Endodermal cell (in vitro differentiated cells): ENCODE measurements at regions not wholly inside any gene's neighbourhood (a gene's known extent, or its start where the extent isn't known, plus 50 kb on each side); places are given as distances from the start of the nearest gene placed in this dataset.

ENCODE experiments used
- DNase-seq: peaks from one replicate; pipeline ENCODE4 v3.0.0-alpha.2; 2017
- H3K27ac ChIP-seq: 2 replicates; pipeline ENCODE4 v1.5.1; 2013; ENCODE audit warnings: mild to moderate bottlenecking, low read depth, low read length, moderate library complexity
- H3K27me3 ChIP-seq: 2 replicates; pipeline ENCODE4 v1.6.1; 2013; ENCODE audit warnings: mild to moderate bottlenecking, low read length, moderate library complexity; ENCODE audit not compliant: insufficient read depth, control insufficient read depth, poor library complexity, severe bottlenecking
- H3K36me3 ChIP-seq: 2 replicates; pipeline ENCODE4 v1.7.0; 2013; ENCODE audit warnings: mild to moderate bottlenecking, low read length, moderate library complexity; ENCODE audit not compliant: control insufficient read depth, insufficient read depth
- H3K4me1 ChIP-seq: one replicate; pipeline ENCODE4 v1.7.0; 2013; ENCODE audit warnings: low read length; ENCODE audit not compliant: control insufficient read depth, insufficient read depth
- H3K4me3 ChIP-seq: 2 replicates; pipeline ENCODE4 v1.5.1; 2013; ENCODE audit warnings: mild to moderate bottlenecking, low read length, moderate library complexity
- H3K9ac ChIP-seq: 2 replicates; pipeline ENCODE4 v1.6.1; 2013; ENCODE audit warnings: mild to moderate bottlenecking, low read length, moderate library complexity; ENCODE audit not compliant: poor library complexity, severe bottlenecking; ENCODE audit errors: extremely low read depth
- H3K9me3 ChIP-seq: 2 replicates; pipeline ENCODE4 v1.6.1; 2013; ENCODE audit warnings: mild to moderate bottlenecking, low read length, moderate library complexity; ENCODE audit not compliant: control insufficient read depth
- H3K27ac Mint-ChIP-seq: 2 replicates; pipeline ENCODE4 v1.8.0; 2020; ENCODE audit warnings: mixed read lengths
- H3K27me3 Mint-ChIP-seq: 2 replicates; pipeline ENCODE4 v1.8.0; 2021; ENCODE audit warnings: mild to moderate bottlenecking, mixed read lengths; ENCODE audit not compliant: insufficient read depth
- H3K36me3 Mint-ChIP-seq: 2 replicates; pipeline ENCODE4 v1.8.0; 2020; ENCODE audit warnings: low read depth, mixed read lengths
- H3K4me1 Mint-ChIP-seq: 2 replicates; pipeline ENCODE4 v1.8.0; 2020; ENCODE audit warnings: mixed read lengths
- H3K4me3 Mint-ChIP-seq: 2 replicates; pipeline ENCODE4 v1.8.0; 2020; ENCODE audit warnings: mild to moderate bottlenecking, moderate library complexity, mixed read lengths
- H3K9me3 Mint-ChIP-seq: 2 replicates; pipeline ENCODE4 v1.8.0; 2020; ENCODE audit warnings: mild to moderate bottlenecking, mixed read lengths
- WGBS, 2 experiments: methylation state at CpG; one replicate each; pipeline versions ENCODE4 v1.1.5 to v1.1.7; 2013; ENCODE audit warnings: missing lambda C conversion rate in 2 of 2, mixed read lengths in 1 of 2; ENCODE audit not compliant: insufficient coverage in 1 of 2, insufficient read length in 1 of 2; 5-methylcytosine and 5-hydroxymethylcytosine counted together
- TF ChIP-seq, protein P1 (sequence below): fragments of 200-600 bp; sonication (generic); conservative IDR thresholded peaks from 2 replicates; pipeline ENCODE4 v1.5.0; 2021; ENCODE audit warnings: antibody characterized with exemption, mild to moderate bottlenecking

DNA sequence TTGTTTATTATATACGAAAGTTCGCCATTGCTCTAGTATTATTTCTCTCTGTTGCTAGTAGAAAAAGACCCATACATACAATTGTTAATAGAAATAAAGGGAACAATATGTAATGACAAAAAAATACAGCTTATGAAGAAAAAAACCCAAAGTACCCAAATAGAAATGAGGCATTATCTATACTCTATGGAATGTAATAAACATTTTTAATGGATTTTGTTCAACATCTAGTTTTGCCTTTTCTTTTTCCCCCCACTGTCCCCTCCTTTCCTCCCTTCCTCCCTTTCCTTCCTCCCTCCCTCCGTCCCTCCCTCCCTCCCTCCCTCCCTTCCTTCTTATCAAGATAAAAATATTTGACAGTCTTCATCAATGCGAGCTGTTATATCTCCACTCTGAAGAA, 81.5 kb upstream of the NEK7 start:
- Histone ChIP-seq H3K36me3 (no peaks in the 10 kb centered on the region), H3K27ac (no peak overlapping the region), H3K4me3 (no peak overlapping the region), H3K4me1 (peaks cover 3% of the 10 kb centered on the region), H3K27me3 (no peaks in the 10 kb centered on the region), H3K9me3 (peaks cover 6% of the 10 kb centered on the region), H3K9ac (no peak overlapping the region)
- Mint-ChIP-seq H3K9me3 (peaks cover 5% of the 10 kb centered on the region), H3K4me1 (peaks cover 3% of the 10 kb centered on the region), H3K4me3 (no peak overlapping the region), H3K27me3 (no peaks in the 10 kb centered on the region), H3K27ac (no peak overlapping the region), H3K36me3 (no peaks in the 10 kb centered on the region)
- TF ChIP-seq, protein P1, sequence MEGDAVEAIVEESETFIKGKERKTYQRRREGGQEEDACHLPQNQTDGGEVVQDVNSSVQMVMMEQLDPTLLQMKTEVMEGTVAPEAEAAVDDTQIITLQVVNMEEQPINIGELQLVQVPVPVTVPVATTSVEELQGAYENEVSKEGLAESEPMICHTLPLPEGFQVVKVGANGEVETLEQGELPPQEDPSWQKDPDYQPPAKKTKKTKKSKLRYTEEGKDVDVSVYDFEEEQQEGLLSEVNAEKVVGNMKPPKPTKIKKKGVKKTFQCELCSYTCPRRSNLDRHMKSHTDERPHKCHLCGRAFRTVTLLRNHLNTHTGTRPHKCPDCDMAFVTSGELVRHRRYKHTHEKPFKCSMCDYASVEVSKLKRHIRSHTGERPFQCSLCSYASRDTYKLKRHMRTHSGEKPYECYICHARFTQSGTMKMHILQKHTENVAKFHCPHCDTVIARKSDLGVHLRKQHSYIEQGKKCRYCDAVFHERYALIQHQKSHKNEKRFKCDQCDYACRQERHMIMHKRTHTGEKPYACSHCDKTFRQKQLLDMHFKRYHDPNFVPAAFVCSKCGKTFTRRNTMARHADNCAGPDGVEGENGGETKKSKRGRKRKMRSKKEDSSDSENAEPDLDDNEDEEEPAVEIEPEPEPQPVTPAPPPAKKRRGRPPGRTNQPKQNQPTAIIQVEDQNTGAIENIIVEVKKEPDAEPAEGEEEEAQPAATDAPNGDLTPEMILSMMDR: no peak
- 96% methylated on average over 2 of the region's 4 CpGs; no CpG with 5 or more reads in 1 of the 2 experiments for whole genome bisulfite sequencing, 2 experiments
- no peak for DNase-seq

- Mint-ChIP-seq H3K27me3 (no peaks in the 10 kb centered on the region), H3K27ac (no peak overlapping the region), H3K36me3 (no peaks in the 10 kb centered on the region), H3K4me3 (no peak overlapping the region), H3K9me3 (peaks cover 5% of the 10 kb centered on the region), H3K4me1 (peaks cover 3% of the 10 kb centered on the region)
- peaks cover 3% of the 10 kb centered on the region for H3K4me1 ChIP-seq
- DNase-seq: no peak
- no peak overlapping the region for H3K4me3 ChIP-seq
- no peak overlapping the region for H3K27ac ChIP-seq
- no peaks in the 10 kb centered on the region for H3K36me3 ChIP-seq
- H3K9me3 ChIP-seq: peaks cover 6% of the 10 kb centered on the region
- no peaks in the 10 kb centered on the region for H3K27me3 ChIP-seq
- no peak overlapping the region for H3K9ac ChIP-seq
- WGBS, 2 experiments: 91 to 100% methylated on average over 1 of the region's 1 CpG
- TF ChIP-seq, protein P1: no peak
Measured at GRCh38 chr1:198079432-198079951, 77.3 kb upstream of the NEK7 start.

DNA sequence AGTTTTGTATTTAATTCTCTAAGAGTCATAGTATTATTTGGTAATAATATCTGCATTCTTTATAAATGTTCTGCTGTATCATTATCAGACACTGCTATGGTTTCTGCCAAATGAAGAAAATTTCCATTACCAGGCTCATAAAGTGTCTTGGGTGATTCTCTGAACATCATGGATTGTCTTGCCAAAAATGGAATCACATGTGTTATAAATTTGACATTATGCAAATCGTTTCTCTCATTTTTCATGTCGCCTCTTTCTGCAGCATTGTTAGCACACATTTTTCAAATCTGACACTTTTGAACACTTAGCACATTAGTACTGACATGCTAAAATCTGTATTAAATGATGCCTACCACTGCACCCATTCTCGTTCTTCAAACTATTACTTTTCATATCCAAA, 74.2 kb upstream of the NEK7 start:
- DNase-seq: no peak
- Histone ChIP-seq H3K27me3 (no peaks in the 10 kb centered on the region), H3K36me3 (no peaks in the 10 kb centered on the region), H3K9me3 (peaks cover 6% of the 10 kb centered on the region), H3K4me3 (no peak overlapping the region), H3K27ac (no peak overlapping the region), H3K4me1 (peaks cover 3% of the 10 kb centered on the region), H3K9ac (no peak overlapping the region)
- Mint-ChIP-seq H3K4me3 (no peak overlapping the region), H3K4me1 (peaks cover 3% of the 10 kb centered on the region), H3K27ac (no peak overlapping the region), H3K9me3 (peaks cover 5% of the 10 kb centered on the region), H3K27me3 (no peaks in the 10 kb centered on the region), H3K36me3 (no peaks in the 10 kb centered on the region)
- TF ChIP-seq, protein P1: no peak
- WGBS, 2 experiments: 83 to 84% methylated on average over 1 to 3 of the region's 3 CpGs
